GM18505 (cell line): ENCODE measurements at regions not wholly inside any gene's neighbourhood (a gene's known extent, or its start where the extent isn't known, plus 50 kb on each side); places are given as distances from the start of the nearest gene placed in this dataset.

Source experiments
- ATAC-seq: cut with Tn5 transposase; IDR thresholded peaks from one replicate; pipeline ENCODE4 v1.9.1; 2021; ENCODE audit not compliant: unreplicated experiment
- POLR2A ChIP-seq: IDR thresholded peaks from 4 replicates; pipeline ENCODE4 v1.6.1; 2011; ENCODE audit warnings: borderline replicate concordance; ENCODE audit not compliant: insufficient read depth, insufficient read length; ENCODE audit errors: extremely low read depth

- no peak for ATAC-seq
- no peak for TF ChIP-seq POLR2A
Observed at GRCh38 chr15:77825252-77825542, 192.5 kb upstream of the LINGO1 start.

- no peak for ATAC-seq
- no peak for TF ChIP-seq POLR2A
Observed at GRCh38 chr15:77824361-77825251, 191.9 kb upstream of the LINGO1 start.

DNA sequence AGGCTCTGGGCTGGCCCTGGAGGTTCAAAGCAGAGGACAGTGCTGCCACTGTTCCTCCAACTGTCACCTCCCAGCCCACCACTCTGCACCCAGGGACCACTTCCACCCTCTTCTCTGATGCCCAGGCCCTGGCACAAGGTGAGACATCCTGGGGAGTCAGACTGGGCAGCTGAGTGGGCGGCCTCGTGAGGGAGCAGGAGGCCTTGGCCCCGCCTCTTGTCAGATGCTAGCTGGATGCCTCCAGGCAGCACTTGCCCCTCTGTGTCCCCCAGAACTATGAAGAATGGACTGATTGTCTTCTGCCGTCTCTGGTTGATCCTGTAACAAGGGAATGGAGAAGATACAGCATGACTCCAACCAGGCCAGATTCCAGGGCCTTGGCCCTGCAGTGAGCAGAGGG, 191.0 kb upstream of the LINGO1 start:
- no peak for TF ChIP-seq POLR2A
- no peak for ATAC-seq

- no peak for TF ChIP-seq POLR2A
- ATAC-seq = no peak
Observed at GRCh38 chr15:77822631-77823230, 190.0 kb upstream of the LINGO1 start.

- no peak for ATAC-seq
- no peak for TF ChIP-seq POLR2A
Observed at GRCh38 chr15:77821959-77822256, 189.2 kb upstream of the LINGO1 start.

DNA sequence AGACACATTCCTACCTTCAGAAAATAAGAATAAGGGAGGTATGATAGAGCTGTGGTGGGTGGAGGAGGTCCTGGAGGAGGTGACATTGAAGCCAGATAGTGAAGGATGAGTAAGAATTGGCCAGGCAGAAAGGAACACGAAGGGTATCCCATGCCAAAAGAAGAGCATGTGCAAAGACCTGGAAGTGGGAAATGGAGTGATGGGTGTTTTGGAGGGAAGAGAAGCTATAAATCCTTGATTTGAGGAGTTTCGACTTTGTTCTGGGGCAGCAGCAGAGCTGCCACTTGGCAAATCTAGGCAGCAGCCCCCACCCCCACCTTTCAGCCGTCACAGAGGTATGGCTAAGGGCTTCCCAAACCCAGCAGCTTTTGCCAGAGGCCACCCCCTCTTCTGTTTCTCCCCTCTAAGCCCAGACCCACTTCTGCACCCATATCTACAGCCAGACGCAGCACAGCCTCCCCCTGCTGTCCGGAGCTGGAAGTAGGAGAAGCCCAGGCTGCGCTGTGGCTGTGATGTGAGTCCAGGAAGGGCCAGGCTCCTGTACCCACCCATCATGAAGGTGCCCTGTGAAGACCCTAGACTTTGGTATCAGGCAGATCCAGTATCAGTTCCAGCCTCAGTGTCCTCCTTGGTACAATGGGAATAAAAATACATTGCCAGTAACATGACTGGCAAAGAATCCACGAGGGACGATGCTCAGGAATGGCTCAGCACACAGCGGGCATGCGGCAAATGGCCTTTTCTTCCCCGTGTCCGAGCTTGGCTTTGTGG, 188.7 kb upstream of the LINGO1 start:
- ATAC-seq = no peak
- TF ChIP-seq POLR2A = no peak

- ATAC-seq = no peak
- TF ChIP-seq POLR2A = no peak
Observed at GRCh38 chr15:77819851-77820728, 187.4 kb upstream of the LINGO1 start.

DNA sequence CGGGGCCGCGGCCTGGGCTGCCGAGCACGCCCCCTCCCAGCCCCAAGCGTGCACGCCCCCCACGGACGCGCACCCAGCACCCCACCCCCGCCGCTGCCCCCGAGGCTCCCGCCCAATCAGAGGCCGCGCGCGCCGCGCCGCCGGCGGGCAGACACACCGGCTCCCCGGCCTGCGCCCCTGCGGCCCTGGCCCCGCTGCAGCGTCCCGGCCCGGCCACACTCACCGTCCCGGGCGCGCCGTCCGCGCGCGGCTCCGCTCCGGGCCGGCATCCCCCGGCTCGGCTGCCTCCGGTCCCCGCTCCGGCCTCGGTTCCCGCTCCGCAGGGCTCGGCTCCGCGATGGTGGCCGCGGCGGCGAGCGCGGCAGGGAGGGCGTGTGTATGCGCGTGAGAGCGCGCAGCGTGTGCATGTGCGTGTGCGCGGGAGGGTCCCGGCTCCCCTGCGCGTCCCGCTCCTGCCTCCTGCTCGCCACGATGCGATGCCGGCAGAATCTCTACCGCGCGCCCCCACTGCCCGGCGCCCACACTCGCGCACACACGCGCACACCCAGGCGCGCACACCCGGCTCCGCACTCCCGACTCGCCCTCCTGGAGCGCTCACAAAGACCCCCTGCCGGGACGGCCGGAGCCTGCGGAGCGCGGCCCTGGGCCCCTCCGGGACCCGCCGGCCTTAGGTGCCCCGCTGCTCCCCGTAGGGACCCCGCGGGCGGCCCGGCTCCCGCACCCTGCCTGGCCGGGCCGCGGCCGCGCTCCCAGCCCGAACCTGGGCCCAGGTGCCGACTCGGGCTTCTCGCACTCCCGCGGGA, 186.5 kb upstream of the LINGO1 start:
- ATAC-seq = no peak
- TF ChIP-seq POLR2A = no peak

DNA sequence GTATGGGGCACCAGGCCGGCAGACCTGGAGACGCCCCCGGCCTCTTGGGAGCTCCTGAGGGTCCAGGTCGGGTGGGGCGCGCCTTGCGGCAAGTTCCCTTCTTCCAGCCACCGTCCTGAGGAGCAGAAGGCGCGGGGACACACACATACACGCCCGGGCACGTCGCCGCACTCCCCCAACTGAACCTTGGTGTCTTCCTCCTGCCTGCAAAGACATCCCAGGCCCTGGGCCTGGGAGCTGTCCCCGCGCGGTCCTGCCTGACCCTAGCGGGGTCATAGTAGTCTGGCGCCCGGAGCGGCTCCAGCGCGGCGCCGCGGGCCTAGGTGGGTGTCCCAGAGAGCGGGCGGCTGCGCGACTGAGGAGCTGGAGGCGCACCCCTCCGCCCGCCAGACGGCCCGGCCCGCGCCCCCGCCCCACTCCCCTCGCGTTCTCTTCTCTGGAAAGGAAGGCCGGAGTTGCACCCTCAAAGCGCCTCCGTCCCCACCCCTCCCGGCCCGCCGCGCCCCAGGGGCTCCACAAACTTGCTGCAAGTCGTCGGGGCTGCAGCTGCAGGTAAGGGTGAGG, 185.9 kb upstream of the LINGO1 start:
- ATAC-seq = no peak
- no peak for TF ChIP-seq POLR2A

- ATAC-seq = no peak
Observed at GRCh38 chr15:77817434-77817833, 184.7 kb upstream of the LINGO1 start.

GRCh38 chr15:77816983-77817382, 184.3 kb upstream of the LINGO1 start:
- no peak for ATAC-seq
- TF ChIP-seq POLR2A = no peak

More at GRCh38 chr15:77817434-77817833, 184.7 kb upstream of the LINGO1 start:
- TF ChIP-seq POLR2A = no peak

GRCh38 chr15:77815015-77815414, 182.3 kb upstream of the LINGO1 start:
- no peak for ATAC-seq
- no peak for TF ChIP-seq POLR2A

DNA sequence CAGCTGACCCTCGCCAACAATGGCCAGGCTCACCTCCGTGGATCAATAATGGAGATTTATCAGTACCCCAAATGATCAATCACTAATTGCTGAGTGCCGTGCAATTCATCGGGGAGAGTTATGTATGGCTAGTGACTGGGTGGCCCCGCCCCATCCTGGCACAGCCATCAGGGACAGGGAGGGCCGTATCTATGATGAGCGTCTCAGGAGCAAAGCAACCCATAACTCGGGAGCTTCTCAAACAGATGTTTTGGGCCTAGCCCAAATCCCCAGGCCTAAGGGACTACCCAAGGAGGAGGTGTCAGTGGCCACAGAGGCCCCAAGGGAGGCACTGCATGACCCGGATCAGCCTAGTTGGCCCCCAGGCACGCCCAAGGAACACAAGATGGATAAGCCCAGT, 180.0 kb upstream of the LINGO1 start:
- TF ChIP-seq POLR2A = no peak
- ATAC-seq = no peak

DNA sequence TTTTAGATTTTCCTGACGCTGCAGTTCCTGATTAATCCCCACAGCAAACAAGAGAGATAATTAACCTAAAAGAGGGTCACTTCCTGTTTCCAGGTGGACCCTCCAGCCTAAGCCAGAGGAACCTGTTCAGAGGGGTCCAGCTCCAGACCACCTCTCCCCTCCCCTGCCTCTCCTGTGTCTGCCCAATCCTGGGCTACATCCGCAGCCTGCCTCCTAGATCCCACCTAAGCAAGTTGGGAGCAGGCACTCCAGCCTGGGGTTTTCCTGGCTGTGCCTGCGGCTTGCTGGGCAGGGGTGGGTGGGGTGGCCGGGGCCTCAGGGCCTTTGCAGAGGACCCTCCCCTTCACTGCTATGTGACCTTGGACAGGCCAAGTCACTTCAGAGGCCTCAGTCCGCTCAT, 178.6 kb upstream of the LINGO1 start:
- TF ChIP-seq POLR2A = no peak
- ATAC-seq = no peak
